ENCODE measurements at regions not wholly inside any gene's neighbourhood (a gene's known extent, or its start where the extent isn't known, plus 50 kb on each side); places are given as distances from the start of the nearest gene placed in this dataset.
A peak's percentile ranks its signal among the peaks of the same experiment; 100 is the strongest.

GRCh38 chr18:43393174-43393573 lies 115.9 kb upstream of the SYT4 start:
- intact Hi-C loops (cut with micrococcal nuclease; ENCODE audit: unreplicated experiment): loop anchor here (5.0 to 10.0 kb wide), 4 partner anchors 116 to 1338 kb away; partner anchors contain the start of gene SYT4
- Histone ChIP-seq H3K4me3 (ENCODE audit: low read depth, low read length, poor library complexity, severe bottlenecking) (no peak overlapping the region), H3K4me1 (ENCODE audit: insufficient read depth, low read length, poor library complexity, severe bottlenecking) (no peaks in the 10 kb centered on the region), H3K36me3 (ENCODE audit: insufficient read depth, low read length, poor library complexity, severe bottlenecking) (no peaks in the 10 kb centered on the region), H3K27me3 (replicated peaks; ENCODE audit: insufficient read depth, low read depth, low read length, poor library complexity) (no peaks in the 10 kb centered on the region), H3K27ac (ENCODE audit: low read depth, low read length, poor library complexity, severe bottlenecking) (no peak overlapping the region), H3K9me3 (ENCODE audit: low read depth, low read length, poor library complexity, severe bottlenecking) (no peaks in the 10 kb centered on the region)
- TF ChIP-seq, protein P1, sequence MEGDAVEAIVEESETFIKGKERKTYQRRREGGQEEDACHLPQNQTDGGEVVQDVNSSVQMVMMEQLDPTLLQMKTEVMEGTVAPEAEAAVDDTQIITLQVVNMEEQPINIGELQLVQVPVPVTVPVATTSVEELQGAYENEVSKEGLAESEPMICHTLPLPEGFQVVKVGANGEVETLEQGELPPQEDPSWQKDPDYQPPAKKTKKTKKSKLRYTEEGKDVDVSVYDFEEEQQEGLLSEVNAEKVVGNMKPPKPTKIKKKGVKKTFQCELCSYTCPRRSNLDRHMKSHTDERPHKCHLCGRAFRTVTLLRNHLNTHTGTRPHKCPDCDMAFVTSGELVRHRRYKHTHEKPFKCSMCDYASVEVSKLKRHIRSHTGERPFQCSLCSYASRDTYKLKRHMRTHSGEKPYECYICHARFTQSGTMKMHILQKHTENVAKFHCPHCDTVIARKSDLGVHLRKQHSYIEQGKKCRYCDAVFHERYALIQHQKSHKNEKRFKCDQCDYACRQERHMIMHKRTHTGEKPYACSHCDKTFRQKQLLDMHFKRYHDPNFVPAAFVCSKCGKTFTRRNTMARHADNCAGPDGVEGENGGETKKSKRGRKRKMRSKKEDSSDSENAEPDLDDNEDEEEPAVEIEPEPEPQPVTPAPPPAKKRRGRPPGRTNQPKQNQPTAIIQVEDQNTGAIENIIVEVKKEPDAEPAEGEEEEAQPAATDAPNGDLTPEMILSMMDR (conservative IDR thresholded peaks at IDR 0.05; ENCODE audit: low read depth, low read length): no peak
- TF ChIP-seq EZH2 (IDR thresholded peaks at IDR 0.05; ENCODE audit: borderline replicate concordance, low read depth, low read length, poor library complexity, severe bottlenecking): no peak
- no TSS peak for BruUV-seq (replicated peaks)
- CTCF ChIA-PET: no interaction called here
- POLR2A ChIA-PET (ENCODE audit: low non-redundant PET): no interaction called here
- DNase-seq (ENCODE audit: low spot score): no peak

DNA sequence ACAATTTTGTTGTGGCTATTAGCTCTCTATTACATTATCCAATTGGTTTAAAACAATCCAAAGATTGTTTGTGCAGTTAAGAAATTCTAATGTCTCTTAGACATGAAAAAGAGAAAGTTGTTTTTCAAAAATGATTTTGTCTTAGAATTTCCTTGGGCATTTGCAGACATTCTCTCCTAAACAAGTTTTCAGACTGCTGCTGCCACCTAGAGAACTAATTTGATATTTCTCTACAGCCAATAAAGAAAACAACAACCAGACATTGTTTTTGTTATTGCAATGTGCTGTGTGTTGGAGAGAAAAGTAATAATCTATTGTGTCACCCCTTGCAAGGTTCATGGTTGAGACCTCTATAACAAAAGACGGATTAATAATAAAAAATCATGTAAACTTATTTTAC lies 119.0 kb upstream of the SYT4 start:
- Histone ChIP-seq H3K4me3 (ENCODE audit: low read depth, low read length, poor library complexity, severe bottlenecking) (no peak overlapping the region), H3K9me3 (ENCODE audit: low read depth, low read length, poor library complexity, severe bottlenecking) (no peaks in the 10 kb centered on the region), H3K27ac (ENCODE audit: low read depth, low read length, poor library complexity, severe bottlenecking) (no peak overlapping the region), H3K36me3 (ENCODE audit: insufficient read depth, low read length, poor library complexity, severe bottlenecking) (no peaks in the 10 kb centered on the region), H3K27me3 (replicated peaks; ENCODE audit: insufficient read depth, low read depth, low read length, poor library complexity) (no peaks in the 10 kb centered on the region), H3K4me1 (ENCODE audit: insufficient read depth, low read length, poor library complexity, severe bottlenecking) (no peaks in the 10 kb centered on the region)
- DNase-seq (ENCODE audit: low spot score): peak; percentile 45
- intact Hi-C loops (cut with micrococcal nuclease; ENCODE audit: unreplicated experiment): loop anchor here (2.0 to 10.0 kb wide), 5 partner anchors 169 to 1341 kb away; no protein-coding TSS in a partner anchor
- ChIA-PET POLR2A (ENCODE audit: low non-redundant PET) (no interaction called here), CTCF (no interaction called here)
- TF ChIP-seq, protein P1 (conservative IDR thresholded peaks at IDR 0.05; ENCODE audit: low read depth, low read length): peak; percentile 67
- no peak for TF ChIP-seq EZH2 (IDR thresholded peaks at IDR 0.05; ENCODE audit: borderline replicate concordance, low read depth, low read length, poor library complexity, severe bottlenecking)
- BruUV-seq (replicated peaks): no TSS peak

GRCh38 chr18:43398601-43399000 lies 121.3 kb upstream of the SYT4 start:
- no TSS peak for BruUV-seq (replicated peaks)
- intact Hi-C loops (cut with micrococcal nuclease; ENCODE audit: unreplicated experiment): loop anchor here (5.0 to 10.0 kb wide), 4 partner anchors 166 to 1344 kb away; no protein-coding TSS in a partner anchor
- POLR2A ChIA-PET (ENCODE audit: low non-redundant PET): no interaction called here

More at GRCh38 chr18:43398601-43399000, 121.3 kb upstream of the SYT4 start:
- no peak for DNase-seq (ENCODE audit: low spot score)
- Histone ChIP-seq H3K27me3 (replicated peaks; ENCODE audit: insufficient read depth, low read depth, low read length, poor library complexity) (no peaks in the 10 kb centered on the region), H3K4me1 (ENCODE audit: insufficient read depth, low read length, poor library complexity, severe bottlenecking) (no peaks in the 10 kb centered on the region), H3K27ac (ENCODE audit: low read depth, low read length, poor library complexity, severe bottlenecking) (no peak overlapping the region), H3K9me3 (ENCODE audit: low read depth, low read length, poor library complexity, severe bottlenecking) (no peaks in the 10 kb centered on the region), H3K36me3 (ENCODE audit: insufficient read depth, low read length, poor library complexity, severe bottlenecking) (no peaks in the 10 kb centered on the region), H3K4me3 (ENCODE audit: low read depth, low read length, poor library complexity, severe bottlenecking) (no peak overlapping the region)
- CTCF ChIA-PET: no interaction called here
- TF ChIP-seq, protein P1 (conservative IDR thresholded peaks at IDR 0.05; ENCODE audit: low read depth, low read length): no peak
- no peak for TF ChIP-seq EZH2 (IDR thresholded peaks at IDR 0.05; ENCODE audit: borderline replicate concordance, low read depth, low read length, poor library complexity, severe bottlenecking)

Measured in A673 (cell line).